ENCODE measurements at regions not wholly inside any gene's neighbourhood (a gene's known extent, or its start where the extent isn't known, plus 50 kb on each side); places are given as distances from the start of the nearest gene placed in this dataset.

GRCh38 chr12:123071099-123071800 lies 79.6 kb downstream of the PITPNM2 start:
- TF ChIP-seq EZH2phosphoT487 (IDR thresholded peaks at IDR 0.05; ENCODE audit: insufficient read depth, low read depth): no peak
- no peak for TF ChIP-seq EZH2 (IDR thresholded peaks at IDR 0.05; ENCODE audit: insufficient read depth, poor library complexity, severe bottlenecking)

Data from GM23248 (cell line).